HUES64 (cell line): ENCODE measurements at regions not wholly inside any gene's neighbourhood (a gene's known extent, or its start where the extent isn't known, plus 50 kb on each side); places are given as distances from the start of the nearest gene placed in this dataset.

ENCODE experiments used
- H3K27ac ChIP-seq: 2 replicates; pipeline ENCODE4 v1.7.0; 2013; ENCODE audit warnings: low read depth, low read length, inconsistent platforms
- H3K27me3 ChIP-seq: 2 replicates; pipeline ENCODE4 v1.6.1; 2013; ENCODE audit warnings: mild to moderate bottlenecking, low read length; ENCODE audit not compliant: insufficient read depth
- H3K36me3 ChIP-seq: 2 replicates; pipeline ENCODE4 v1.6.1; 2013; ENCODE audit warnings: mild to moderate bottlenecking, low read length; ENCODE audit not compliant: insufficient read depth
- H3K4me1 ChIP-seq: 2 replicates; pipeline ENCODE4 v1.6.1; 2013; ENCODE audit warnings: mild to moderate bottlenecking, low read length, moderate library complexity; ENCODE audit not compliant: insufficient read depth
- H3K4me3 ChIP-seq: 2 replicates; pipeline ENCODE4 v1.5.1; 2013; ENCODE audit warnings: mild to moderate bottlenecking, low read length, moderate library complexity
- H3K9ac ChIP-seq: 2 replicates; pipeline ENCODE4 v1.6.1; 2013; ENCODE audit warnings: mild to moderate bottlenecking, low read depth, low read length
- H3K9me3 ChIP-seq: 2 replicates; pipeline ENCODE4 v1.6.1; 2013; ENCODE audit warnings: low read depth, low read length; ENCODE audit not compliant: insufficient read depth
- WGBS: fragments of 150-250, 120-280 bp; methylation state at CpG from one replicate; pipeline ENCODE4 v1.1.7; 2013; ENCODE audit warnings: missing lambda C conversion rate; 5-methylcytosine and 5-hydroxymethylcytosine counted together

DNA sequence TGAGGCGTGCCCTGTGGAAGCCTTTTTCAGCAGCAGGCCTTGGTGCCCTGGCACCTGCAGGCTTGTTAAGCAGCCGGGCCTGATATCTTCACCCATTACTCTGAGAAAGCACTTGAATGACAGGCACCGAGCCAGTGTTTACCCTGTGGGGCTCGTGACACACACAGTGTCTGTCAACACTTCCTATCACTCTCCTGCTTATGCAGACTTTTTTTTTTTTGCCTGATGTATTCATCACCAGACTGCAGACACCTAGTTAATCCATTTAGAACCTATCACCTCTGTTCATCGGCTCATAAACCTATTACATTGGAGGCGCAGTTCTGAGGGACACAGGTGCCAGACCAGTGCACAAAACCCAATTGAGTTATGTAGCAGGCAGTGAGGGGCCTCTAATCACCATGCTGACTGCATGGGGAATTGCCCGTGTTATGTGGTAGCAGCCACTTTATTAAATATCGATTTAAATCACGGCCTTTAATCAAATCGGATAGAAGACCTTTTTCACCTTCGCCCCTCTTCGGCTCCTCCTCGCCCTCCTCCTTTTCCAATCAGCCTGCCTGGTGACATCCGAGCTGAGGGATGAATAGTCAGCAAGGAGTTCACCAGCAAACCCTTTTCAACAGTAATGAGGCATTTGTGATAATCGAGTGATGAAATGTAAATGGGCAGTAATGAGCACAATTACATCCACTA is 962.9 kb upstream of the SLC35B3 start:
- WGBS: 93% methylated on average over 14 of the region's 15 CpGs

GRCh38 chr6:9388596-9388995 is 953.3 kb upstream of the SLC35B3 start:
- Histone ChIP-seq H3K27me3 (no peaks in the 10 kb centered on the region), H3K9ac (no peak overlapping the region), H3K9me3 (no peaks in the 10 kb centered on the region), H3K4me1 (no peaks in the 10 kb centered on the region), H3K36me3 (no peaks in the 10 kb centered on the region), H3K27ac (no peak overlapping the region), H3K4me3 (no peak overlapping the region)
- 91% methylated on average over 2 of the region's 2 CpGs for WGBS

More for the DNA sequence above, 962.9 kb upstream of the SLC35B3 start:
- Histone ChIP-seq H3K4me1 (no peaks in the 10 kb centered on the region), H3K4me3 (no peak overlapping the region), H3K27me3 (no peaks in the 10 kb centered on the region), H3K9ac (no peak overlapping the region), H3K27ac (no peak overlapping the region), H3K9me3 (no peaks in the 10 kb centered on the region), H3K36me3 (no peaks in the 10 kb centered on the region)

DNA sequence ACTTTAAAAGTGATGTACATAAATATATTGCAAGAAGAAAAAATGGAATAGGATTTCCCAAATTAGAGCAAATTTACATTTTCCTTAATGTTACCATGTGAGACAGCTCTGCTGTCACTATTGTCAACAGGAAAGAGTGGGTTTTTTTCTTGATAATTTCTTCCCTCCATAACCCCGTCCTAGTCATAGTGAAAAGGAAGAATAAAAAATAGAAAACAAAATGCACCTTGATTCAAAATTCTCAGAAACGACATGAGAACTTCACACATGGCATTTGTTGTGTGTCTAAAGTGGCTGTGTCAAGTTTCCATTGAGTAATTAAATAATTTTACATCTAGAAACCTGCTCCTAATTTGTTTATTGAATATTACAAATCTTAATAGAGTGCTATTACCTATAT is 945.2 kb upstream of the SLC35B3 start:
- Histone ChIP-seq H3K4me1 (0 out of 2 replicates have a peak, but pooled peaks cover 2% of the 10 kb centered on the region), H3K9me3 (no peaks in the 10 kb centered on the region), H3K4me3 (no peak overlapping the region), H3K36me3 (no peaks in the 10 kb centered on the region), H3K27me3 (no peaks in the 10 kb centered on the region), H3K9ac (no peak overlapping the region), H3K27ac (no peak overlapping the region)
- no CpG with 5 or more reads among the region's 2 CpGs for WGBS

GRCh38 chr6:9373308-9373707 is 938.0 kb upstream of the SLC35B3 start:
- Histone ChIP-seq H3K9ac (no peak overlapping the region), H3K9me3 (no peaks in the 10 kb centered on the region), H3K4me1 (no peaks in the 10 kb centered on the region), H3K4me3 (no peak overlapping the region), H3K27me3 (no peaks in the 10 kb centered on the region), H3K27ac (no peak overlapping the region), H3K36me3 (no peaks in the 10 kb centered on the region)

DNA sequence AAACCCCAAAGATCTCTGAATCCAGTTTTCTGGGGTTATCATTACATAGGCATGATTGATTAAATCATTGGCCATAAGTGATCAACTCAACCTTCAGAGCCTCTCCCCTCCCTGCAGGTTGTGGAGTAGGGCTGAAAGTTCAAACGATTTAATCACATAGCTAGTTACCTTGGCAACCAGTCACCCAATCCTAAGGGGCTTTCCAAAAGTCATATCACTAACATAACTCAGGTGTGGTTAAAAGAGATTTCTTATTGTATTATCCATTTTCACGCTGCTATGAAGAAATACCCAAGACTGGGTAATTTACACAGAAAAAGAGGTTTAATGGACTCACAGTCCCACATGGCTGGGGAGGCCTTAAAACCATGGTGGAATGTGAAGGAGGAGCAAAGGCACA is 935.1 kb upstream of the SLC35B3 start:
- Histone ChIP-seq H3K9me3 (no peaks in the 10 kb centered on the region), H3K36me3 (no peaks in the 10 kb centered on the region), H3K27me3 (no peaks in the 10 kb centered on the region), H3K9ac (no peak overlapping the region), H3K4me3 (no peak overlapping the region), H3K4me1 (no peaks in the 10 kb centered on the region), H3K27ac (no peak overlapping the region)
- 80% methylated on average over 2 of the region's 2 CpGs for WGBS

DNA sequence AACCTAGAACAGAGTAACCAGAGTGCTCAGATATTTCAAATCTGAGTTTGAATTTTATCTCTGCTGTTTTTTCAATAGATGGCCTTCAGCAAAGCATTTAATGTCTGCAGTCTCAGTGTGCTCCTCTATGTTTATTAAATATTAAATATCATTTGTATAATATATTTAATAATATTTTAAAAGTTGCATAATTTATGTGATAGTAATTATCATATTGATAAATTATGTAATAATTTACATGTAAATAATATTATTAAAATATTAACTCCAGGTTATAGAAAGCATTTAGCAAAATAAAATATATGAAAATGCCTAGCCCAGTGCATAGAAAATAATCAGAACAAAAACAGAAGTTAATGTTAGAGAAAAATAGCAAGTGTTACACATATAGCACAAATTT is 930.0 kb upstream of the SLC35B3 start:
- no peak overlapping the region for H3K9ac ChIP-seq
- no peaks in the 10 kb centered on the region for H3K4me1 ChIP-seq
- H3K4me3 ChIP-seq: no peak overlapping the region

DNA sequence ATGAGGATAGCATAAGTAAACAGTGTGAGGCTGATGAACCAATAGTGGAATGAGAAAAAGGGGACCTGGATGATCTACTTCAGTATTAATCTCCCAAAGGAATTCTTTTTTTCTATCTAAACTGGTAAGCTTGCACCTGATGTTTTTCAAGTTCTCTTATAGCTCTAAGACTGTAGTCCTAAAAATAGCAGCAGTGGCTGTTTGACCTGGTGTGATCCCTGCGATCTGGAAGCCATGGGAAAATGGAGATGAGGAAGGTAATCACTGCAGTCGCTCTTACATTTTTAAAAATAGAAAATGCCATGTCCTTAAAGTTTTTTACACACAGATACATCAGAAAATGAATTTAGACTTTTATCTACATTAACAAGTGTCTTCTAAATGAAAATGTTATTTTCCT is 926.4 kb upstream of the SLC35B3 start:
- Histone ChIP-seq H3K36me3 (no peaks in the 10 kb centered on the region), H3K4me1 (no peaks in the 10 kb centered on the region), H3K9me3 (peaks cover 9% of the 10 kb centered on the region; the same call in 1 of the 2 replicates), H3K27me3 (no peaks in the 10 kb centered on the region), H3K9ac (no peak overlapping the region), H3K27ac (no peak overlapping the region), H3K4me3 (no peak overlapping the region)
- 93% methylated on average over 1 of the region's 2 CpGs for WGBS

More for the DNA sequence above, 930.0 kb upstream of the SLC35B3 start:
- H3K36me3 ChIP-seq: no peaks in the 10 kb centered on the region
- H3K27ac ChIP-seq: no peak overlapping the region
- no peaks in the 10 kb centered on the region for H3K27me3 ChIP-seq
- H3K9me3 ChIP-seq: peaks cover 9% of the 10 kb centered on the region; the same call in 1 of the 2 replicates

DNA sequence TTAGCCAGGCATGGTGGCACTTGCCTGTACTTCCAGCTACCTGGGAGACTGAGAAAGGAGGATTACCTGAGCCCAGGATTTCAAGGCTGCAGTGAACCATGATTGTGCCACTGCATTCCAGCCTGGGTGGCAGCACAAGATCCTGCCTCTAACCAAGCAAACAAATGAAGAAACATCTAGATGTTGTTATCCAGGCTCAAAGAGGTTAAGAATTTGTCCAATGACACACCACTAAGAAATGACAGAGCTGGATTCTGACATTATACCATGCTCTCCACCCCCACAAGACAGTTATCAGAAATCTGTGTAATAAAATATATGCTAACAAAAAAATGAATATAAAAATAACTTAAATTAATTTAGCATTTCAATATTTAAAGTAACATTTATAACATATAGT is 925.5 kb upstream of the SLC35B3 start:
- no peaks in the 10 kb centered on the region for H3K27me3 ChIP-seq
- peaks cover 9% of the 10 kb centered on the region; the same call in 1 of the 2 replicates for H3K9me3 ChIP-seq
- no peaks in the 10 kb centered on the region for H3K36me3 ChIP-seq

DNA sequence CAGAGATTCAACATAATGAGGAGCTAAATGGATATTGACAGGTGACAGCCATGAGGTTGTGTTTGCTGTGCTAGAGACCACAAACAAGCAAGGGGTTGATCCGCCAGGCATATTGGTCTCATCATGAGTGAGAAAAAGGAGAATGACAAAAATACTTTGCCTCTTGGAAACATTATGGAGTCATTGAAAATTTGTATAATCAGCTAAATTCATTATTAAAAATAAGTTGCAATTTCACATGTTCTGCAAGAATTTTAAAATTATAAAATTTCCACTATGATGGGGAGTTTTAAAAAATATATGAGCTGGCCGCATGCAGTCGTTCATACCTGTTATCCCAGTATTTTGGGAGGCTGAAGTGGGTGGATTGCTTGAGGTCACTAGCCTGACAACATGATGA is 912.3 kb upstream of the SLC35B3 start:
- Histone ChIP-seq H3K9me3 (no peaks in the 10 kb centered on the region), H3K4me3 (no peak overlapping the region), H3K4me1 (no peaks in the 10 kb centered on the region), H3K9ac (no peak overlapping the region), H3K27me3 (no peaks in the 10 kb centered on the region), H3K27ac (no peak overlapping the region), H3K36me3 (no peaks in the 10 kb centered on the region)
- WGBS: 100% methylated on average over 1 of the region's 3 CpGs

More for the DNA sequence above, 925.5 kb upstream of the SLC35B3 start:
- Histone ChIP-seq H3K4me3 (no peak overlapping the region), H3K9ac (no peak overlapping the region), H3K27ac (no peak overlapping the region), H3K4me1 (no peaks in the 10 kb centered on the region)

- H3K27me3 ChIP-seq: no peaks in the 10 kb centered on the region
- no peaks in the 10 kb centered on the region for H3K4me1 ChIP-seq
- H3K27ac ChIP-seq: no peak overlapping the region
- WGBS: 81% methylated on average over 2 of the region's 2 CpGs
- no peaks in the 10 kb centered on the region for H3K9me3 ChIP-seq
- no peak overlapping the region for H3K4me3 ChIP-seq
- no peak overlapping the region for H3K9ac ChIP-seq
- H3K36me3 ChIP-seq: no peaks in the 10 kb centered on the region
Measured at GRCh38 chr6:9346923-9347322, 911.6 kb upstream of the SLC35B3 start.

GRCh38 chr6:9335431-9335830 is 900.1 kb upstream of the SLC35B3 start:
- no peaks in the 10 kb centered on the region for H3K27me3 ChIP-seq
- no peaks in the 10 kb centered on the region for H3K4me1 ChIP-seq
- WGBS: 91% methylated on average over 9 of the region's 10 CpGs
- H3K9ac ChIP-seq: no peak overlapping the region
- H3K4me3 ChIP-seq: no peak overlapping the region
- H3K27ac ChIP-seq: no peak overlapping the region
- H3K9me3 ChIP-seq: no peaks in the 10 kb centered on the region
- H3K36me3 ChIP-seq: no peaks in the 10 kb centered on the region

GRCh38 chr6:9334979-9335378 is 899.6 kb upstream of the SLC35B3 start:
- no peaks in the 10 kb centered on the region for H3K4me1 ChIP-seq
- 89% methylated on average over 3 of the region's 3 CpGs for WGBS
- H3K27ac ChIP-seq: no peak overlapping the region
- no peaks in the 10 kb centered on the region for H3K36me3 ChIP-seq
- no peak overlapping the region for H3K9ac ChIP-seq
- H3K9me3 ChIP-seq: no peaks in the 10 kb centered on the region
- H3K27me3 ChIP-seq: no peaks in the 10 kb centered on the region
- no peak overlapping the region for H3K4me3 ChIP-seq
